ENCODE measurements at regions not wholly inside any gene's neighbourhood (a gene's known extent, or its start where the extent isn't known, plus 50 kb on each side); places are given as distances from the start of the nearest gene placed in this dataset.

- H3K27me3 ChIP-seq (ENCODE audit: insufficient read depth, low read length), result no peaks in the 10 kb centered on the region
- H3K36me3 ChIP-seq (ENCODE audit: insufficient read depth, low read depth, low read length), result no peaks in the 10 kb centered on the region
- no peak overlapping the region for H3K4me3 ChIP-seq (ENCODE audit: low read length)
- no peaks in the 10 kb centered on the region for H3K4me1 ChIP-seq (ENCODE audit: insufficient read depth, low read length)
- H3K9ac ChIP-seq (ENCODE audit: low read depth, low read length), result no peak overlapping the region
- H3K27ac ChIP-seq (ENCODE audit: low read length), result no peak overlapping the region
- no peaks in the 10 kb centered on the region for H3K9me3 ChIP-seq (ENCODE audit: insufficient read depth, low read depth, low read length)
Measured at GRCh38 chr11:91952056-91952455, 272.6 kb upstream of the FAT3 start.

DNA sequence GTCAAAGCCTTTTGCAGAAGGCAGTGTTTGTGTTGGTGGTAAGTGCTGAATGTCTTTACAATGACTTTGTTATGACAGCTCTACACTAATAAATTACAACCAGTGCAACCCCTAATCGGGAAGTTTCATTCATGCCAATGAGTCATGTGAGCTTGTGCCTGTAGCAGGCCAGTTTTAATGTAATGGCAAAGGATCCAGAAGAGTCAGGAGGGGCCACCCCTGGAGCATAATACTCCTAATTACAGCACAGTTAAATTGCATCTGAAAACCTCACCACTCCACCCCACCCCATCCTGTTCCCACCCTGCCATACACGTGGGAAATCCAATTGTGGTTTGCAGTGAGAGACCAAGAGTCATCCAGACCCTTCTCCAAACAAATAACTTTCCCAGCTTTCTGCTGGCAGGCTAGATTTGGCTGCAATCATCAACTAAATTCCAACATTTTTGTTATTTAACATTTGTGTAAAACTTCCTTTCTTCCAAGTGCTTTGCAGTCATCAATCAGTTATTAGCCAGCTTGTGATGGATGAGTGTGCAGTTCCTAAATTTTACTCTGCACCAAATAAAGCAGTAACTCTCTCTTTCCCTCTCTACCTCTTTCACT is 277.3 kb upstream of the FAT3 start:
- H3K9ac ChIP-seq (ENCODE audit: low read depth, low read length), result no peak overlapping the region
- H3K9me3 ChIP-seq (ENCODE audit: insufficient read depth, low read depth, low read length), result no peaks in the 10 kb centered on the region
- no peaks in the 10 kb centered on the region for H3K27me3 ChIP-seq (ENCODE audit: insufficient read depth, low read length)
- no peak overlapping the region for H3K4me3 ChIP-seq (ENCODE audit: low read length)
- H3K36me3 ChIP-seq (ENCODE audit: insufficient read depth, low read depth, low read length), result no peaks in the 10 kb centered on the region
- no peak overlapping the region for H3K27ac ChIP-seq (ENCODE audit: low read length)
- H3K4me1 ChIP-seq (ENCODE audit: insufficient read depth, low read length), result no peaks in the 10 kb centered on the region

DNA sequence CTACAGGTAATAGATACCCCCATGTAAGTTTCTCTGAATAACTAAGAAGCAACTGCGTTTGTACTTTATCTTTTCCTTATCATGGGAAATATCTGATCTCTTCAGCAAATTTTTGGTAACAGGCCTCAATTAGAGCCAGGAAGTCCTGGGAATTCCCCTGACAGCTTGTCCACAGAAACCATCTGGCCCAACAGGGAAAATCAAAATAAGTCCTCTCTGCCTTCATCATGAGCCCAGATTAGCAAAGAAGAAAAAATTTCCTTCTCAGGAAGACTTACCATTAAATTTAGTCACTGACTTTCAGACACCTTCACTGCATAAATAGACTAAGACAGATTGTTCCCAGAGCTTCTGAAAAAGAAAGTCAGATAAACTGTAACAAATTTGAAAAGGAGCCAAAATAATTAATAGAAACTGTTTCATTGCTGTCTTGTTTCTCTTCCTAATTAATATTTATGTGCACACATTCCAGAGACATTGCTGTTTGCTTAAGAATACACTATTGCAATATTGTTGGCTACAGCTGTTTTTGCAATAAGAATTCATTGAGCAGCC is 278.1 kb upstream of the FAT3 start:
- H3K9me3 ChIP-seq (ENCODE audit: insufficient read depth, low read depth, low read length), result no peaks in the 10 kb centered on the region
- H3K4me1 ChIP-seq (ENCODE audit: insufficient read depth, low read length), result no peaks in the 10 kb centered on the region
- no peaks in the 10 kb centered on the region for H3K36me3 ChIP-seq (ENCODE audit: insufficient read depth, low read depth, low read length)
- H3K27ac ChIP-seq (ENCODE audit: low read length), result no peak overlapping the region
- H3K27me3 ChIP-seq (ENCODE audit: insufficient read depth, low read length), result no peaks in the 10 kb centered on the region
- H3K9ac ChIP-seq (ENCODE audit: low read depth, low read length), result no peak overlapping the region
- H3K4me3 ChIP-seq (ENCODE audit: low read length), result no peak overlapping the region

DNA sequence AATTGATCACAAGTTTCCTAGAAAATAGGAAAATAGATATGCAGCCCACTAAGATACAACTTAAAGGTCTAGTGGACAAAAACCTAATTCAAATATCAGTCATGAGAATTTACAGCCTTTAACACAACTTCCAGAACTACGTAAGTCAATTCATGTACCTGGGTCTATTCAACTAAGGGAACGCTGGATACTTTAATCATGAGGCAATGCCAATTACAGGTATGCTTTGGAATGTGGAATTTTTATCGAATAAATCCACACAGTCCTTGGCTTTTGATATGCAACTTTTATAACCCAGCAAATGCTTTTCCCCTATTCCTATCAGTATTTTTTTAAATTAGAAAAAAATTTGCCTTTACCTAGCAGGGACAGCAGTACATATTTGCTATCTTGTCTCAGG is 289.5 kb upstream of the FAT3 start:
- Histone ChIP-seq H3K36me3 (ENCODE audit: insufficient read depth, low read depth, low read length) (no peaks in the 10 kb centered on the region), H3K27ac (ENCODE audit: low read length) (no peak overlapping the region), H3K4me1 (ENCODE audit: insufficient read depth, low read length) (no peaks in the 10 kb centered on the region), H3K27me3 (ENCODE audit: insufficient read depth, low read length) (no peaks in the 10 kb centered on the region), H3K4me3 (ENCODE audit: low read length) (no peak overlapping the region), H3K9ac (ENCODE audit: low read depth, low read length) (no peak overlapping the region), H3K9me3 (ENCODE audit: insufficient read depth, low read depth, low read length) (no peaks in the 10 kb centered on the region)

GRCh38 chr11:91932151-91932821 is 292.3 kb upstream of the FAT3 start:
- no peaks in the 10 kb centered on the region for H3K9me3 ChIP-seq (ENCODE audit: insufficient read depth, low read depth, low read length)
- no peak overlapping the region for H3K4me3 ChIP-seq (ENCODE audit: low read length)
- H3K27me3 ChIP-seq (ENCODE audit: insufficient read depth, low read length), result no peaks in the 10 kb centered on the region
- H3K36me3 ChIP-seq (ENCODE audit: insufficient read depth, low read depth, low read length), result no peaks in the 10 kb centered on the region
- no peak overlapping the region for H3K9ac ChIP-seq (ENCODE audit: low read depth, low read length)
- no peaks in the 10 kb centered on the region for H3K4me1 ChIP-seq (ENCODE audit: insufficient read depth, low read length)
- no peak overlapping the region for H3K27ac ChIP-seq (ENCODE audit: low read length)

DNA sequence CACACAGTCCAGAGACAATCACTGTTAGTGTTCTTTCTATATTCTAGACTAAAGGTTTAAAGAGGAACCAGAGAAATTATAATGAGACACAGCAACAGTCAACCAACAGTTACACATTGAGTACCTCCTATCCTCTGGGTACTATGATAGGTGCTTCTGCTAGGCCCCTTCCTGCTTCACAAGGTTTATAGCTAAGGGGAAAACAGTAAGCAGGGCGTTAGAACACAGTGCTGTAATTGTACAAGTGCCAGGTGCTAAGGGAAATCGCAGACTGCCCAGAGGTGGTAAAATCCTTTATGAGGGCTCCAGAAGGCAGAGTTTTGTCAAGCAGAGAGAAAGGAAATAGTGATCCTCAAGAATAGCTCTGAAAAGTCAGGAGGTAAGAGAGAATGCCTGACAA is 297.2 kb upstream of the FAT3 start:
- Histone ChIP-seq H3K4me3 (ENCODE audit: low read length) (no peak overlapping the region), H3K27me3 (ENCODE audit: insufficient read depth, low read length) (no peaks in the 10 kb centered on the region), H3K36me3 (ENCODE audit: insufficient read depth, low read depth, low read length) (no peaks in the 10 kb centered on the region)

DNA sequence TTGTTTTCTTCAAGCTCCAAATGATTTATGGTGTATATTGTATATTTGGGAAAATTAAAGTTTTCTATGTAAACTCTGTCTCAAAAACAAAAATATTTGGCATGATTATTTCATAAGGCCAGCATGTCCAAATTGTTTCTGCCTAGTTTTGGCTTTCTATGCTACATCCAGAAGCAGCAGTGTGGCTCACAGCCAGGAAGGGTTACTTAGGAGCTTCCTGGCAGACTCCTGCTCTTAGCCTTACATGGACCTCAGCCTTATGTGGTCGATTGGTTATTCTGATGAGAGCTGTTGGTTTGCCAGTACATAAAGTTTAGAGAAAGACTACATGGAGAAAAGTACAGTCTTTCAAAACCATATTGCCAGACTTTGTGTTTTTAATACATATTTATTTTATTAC is 297.7 kb upstream of the FAT3 start:
- no peaks in the 10 kb centered on the region for H3K27me3 ChIP-seq (ENCODE audit: insufficient read depth, low read length)
- no peaks in the 10 kb centered on the region for H3K9me3 ChIP-seq (ENCODE audit: insufficient read depth, low read depth, low read length)
- no peak overlapping the region for H3K4me3 ChIP-seq (ENCODE audit: low read length)
- no peak overlapping the region for H3K27ac ChIP-seq (ENCODE audit: low read length)
- no peaks in the 10 kb centered on the region for H3K36me3 ChIP-seq (ENCODE audit: insufficient read depth, low read depth, low read length)
- H3K9ac ChIP-seq (ENCODE audit: low read depth, low read length), result no peak overlapping the region
- H3K4me1 ChIP-seq (ENCODE audit: insufficient read depth, low read length), result no peaks in the 10 kb centered on the region

More for the DNA sequence above, 297.2 kb upstream of the FAT3 start:
- Histone ChIP-seq H3K27ac (ENCODE audit: low read length) (no peak overlapping the region), H3K4me1 (ENCODE audit: insufficient read depth, low read length) (no peaks in the 10 kb centered on the region), H3K9ac (ENCODE audit: low read depth, low read length) (no peak overlapping the region), H3K9me3 (ENCODE audit: insufficient read depth, low read depth, low read length) (no peaks in the 10 kb centered on the region)

- Histone ChIP-seq H3K9me3 (ENCODE audit: insufficient read depth, low read depth, low read length) (no peaks in the 10 kb centered on the region), H3K4me1 (ENCODE audit: insufficient read depth, low read length) (no peaks in the 10 kb centered on the region), H3K9ac (ENCODE audit: low read depth, low read length) (no peak overlapping the region), H3K27me3 (ENCODE audit: insufficient read depth, low read length) (no peaks in the 10 kb centered on the region), H3K36me3 (ENCODE audit: insufficient read depth, low read depth, low read length) (no peaks in the 10 kb centered on the region), H3K4me3 (ENCODE audit: low read length) (no peak overlapping the region), H3K27ac (ENCODE audit: low read length) (no peak overlapping the region)
Measured at GRCh38 chr11:91922846-91923245, 301.8 kb upstream of the FAT3 start.

DNA sequence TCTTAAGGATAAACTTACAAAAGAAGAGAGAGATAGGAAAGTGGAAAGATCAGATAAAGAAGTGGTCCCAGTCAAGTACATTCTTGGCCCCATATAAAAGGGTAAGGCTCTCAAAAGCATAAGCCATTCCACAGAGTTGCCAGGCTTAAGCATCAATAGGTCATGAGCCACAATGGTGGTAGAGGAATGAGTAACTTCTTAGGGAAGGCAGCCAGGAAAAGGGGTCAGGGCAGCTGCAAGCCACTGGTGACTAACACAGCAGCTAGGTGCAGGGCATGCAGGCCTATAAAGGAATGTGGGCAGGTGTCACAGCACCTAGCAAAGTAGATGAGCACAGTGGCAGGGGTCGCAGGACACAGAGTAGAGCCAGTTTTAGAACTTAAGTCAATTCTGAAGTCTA is 302.6 kb upstream of the FAT3 start:
- no peak overlapping the region for H3K4me3 ChIP-seq (ENCODE audit: low read length)
- H3K4me1 ChIP-seq (ENCODE audit: insufficient read depth, low read length), result no peaks in the 10 kb centered on the region
- no peaks in the 10 kb centered on the region for H3K9me3 ChIP-seq (ENCODE audit: insufficient read depth, low read depth, low read length)
- no peak overlapping the region for H3K9ac ChIP-seq (ENCODE audit: low read depth, low read length)
- H3K27ac ChIP-seq (ENCODE audit: low read length), result no peak overlapping the region
- no peaks in the 10 kb centered on the region for H3K27me3 ChIP-seq (ENCODE audit: insufficient read depth, low read length)
- no peaks in the 10 kb centered on the region for H3K36me3 ChIP-seq (ENCODE audit: insufficient read depth, low read depth, low read length)

DNA sequence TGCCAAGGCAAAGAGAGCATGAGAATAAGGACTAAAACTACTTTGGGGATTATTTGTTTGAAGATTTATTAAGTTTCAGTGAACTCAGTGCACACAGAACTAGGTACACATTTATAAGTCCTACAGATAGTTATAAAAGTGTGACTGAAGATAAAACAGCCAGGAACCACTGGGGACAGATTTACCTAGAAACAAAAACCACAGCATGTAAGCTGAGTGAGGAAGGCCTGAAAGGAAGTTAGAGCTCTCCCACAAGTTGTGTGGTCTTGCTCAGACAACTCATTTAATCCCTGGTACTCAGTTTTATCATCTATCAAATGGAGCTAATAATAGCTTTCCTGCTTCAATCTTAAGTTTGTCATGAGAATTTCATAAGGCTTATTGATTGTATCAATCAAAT is 311.2 kb upstream of the FAT3 start:
- no peaks in the 10 kb centered on the region for H3K27me3 ChIP-seq (ENCODE audit: insufficient read depth, low read length)
- no peak overlapping the region for H3K9ac ChIP-seq (ENCODE audit: low read depth, low read length)
- H3K27ac ChIP-seq (ENCODE audit: low read length), result no peak overlapping the region
- no peak overlapping the region for H3K4me3 ChIP-seq (ENCODE audit: low read length)
- no peaks in the 10 kb centered on the region for H3K9me3 ChIP-seq (ENCODE audit: insufficient read depth, low read depth, low read length)
- no peaks in the 10 kb centered on the region for H3K4me1 ChIP-seq (ENCODE audit: insufficient read depth, low read length)
- H3K36me3 ChIP-seq (ENCODE audit: insufficient read depth, low read depth, low read length), result no peaks in the 10 kb centered on the region

- H3K9me3 ChIP-seq (ENCODE audit: insufficient read depth, low read depth, low read length), result no peaks in the 10 kb centered on the region
Measured at GRCh38 chr11:91912322-91912721, 312.3 kb upstream of the FAT3 start.

GRCh38 chr11:91906871-91907624 is 317.6 kb upstream of the FAT3 start:
- Histone ChIP-seq H3K4me1 (ENCODE audit: insufficient read depth, low read length) (no peaks in the 10 kb centered on the region), H3K4me3 (ENCODE audit: low read length) (no peak overlapping the region), H3K27me3 (ENCODE audit: insufficient read depth, low read length) (no peaks in the 10 kb centered on the region), H3K27ac (ENCODE audit: low read length) (no peak overlapping the region), H3K36me3 (ENCODE audit: insufficient read depth, low read depth, low read length) (no peaks in the 10 kb centered on the region), H3K9ac (ENCODE audit: low read depth, low read length) (no peak overlapping the region), H3K9me3 (ENCODE audit: insufficient read depth, low read depth, low read length) (no peaks in the 10 kb centered on the region)

More at GRCh38 chr11:91912322-91912721, 312.3 kb upstream of the FAT3 start:
- Histone ChIP-seq H3K4me1 (ENCODE audit: insufficient read depth, low read length) (no peaks in the 10 kb centered on the region), H3K36me3 (ENCODE audit: insufficient read depth, low read depth, low read length) (no peaks in the 10 kb centered on the region), H3K4me3 (ENCODE audit: low read length) (no peak overlapping the region), H3K27ac (ENCODE audit: low read length) (no peak overlapping the region), H3K27me3 (ENCODE audit: insufficient read depth, low read length) (no peaks in the 10 kb centered on the region), H3K9ac (ENCODE audit: low read depth, low read length) (no peak overlapping the region)

Data from iPS-20b (cell line).